ENCODE measurements at regions not wholly inside any gene's neighbourhood (a gene's known extent, or its start where the extent isn't known, plus 50 kb on each side); places are given as distances from the start of the nearest gene placed in this dataset.

DNA sequence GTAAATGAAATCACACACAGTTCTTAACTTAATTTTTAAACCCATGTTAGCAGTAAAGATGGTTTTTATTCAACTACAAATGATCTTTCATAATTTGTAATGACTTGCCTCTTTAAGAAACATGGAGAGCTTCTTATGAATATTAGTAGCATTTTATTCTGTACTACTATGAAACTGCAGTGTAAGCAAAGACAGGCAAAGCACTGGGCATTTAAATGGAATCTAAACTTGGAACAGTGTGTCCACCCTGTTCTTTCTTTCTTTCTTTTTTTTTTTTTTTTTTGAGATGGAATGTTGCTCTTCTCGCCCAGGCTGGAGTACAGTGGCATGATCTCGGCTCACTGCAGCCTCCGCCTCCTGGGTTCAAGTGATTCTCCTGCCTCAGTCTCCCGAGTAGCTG lies 740.4 kb upstream of the IGFBP3 start:
- Histone ChIP-seq H3K9me3 (ENCODE audit: control insufficient read depth in 2 of 2, low read length in 2 of 2) (no peaks in the 10 kb centered on the region), H3K4me1 (ENCODE audit: control insufficient read depth, insufficient read depth, low read length, poor library complexity, severe bottlenecking) (no peaks in the 10 kb centered on the region), H3K36me3 (ENCODE audit: control insufficient read depth, insufficient read depth, low read length) (no peaks in the 10 kb centered on the region), H3K4me3 (ENCODE audit: low read depth, low read length) (no peak overlapping the region), H3K27ac (ENCODE audit: insufficient read depth, low read length, poor library complexity, severe bottlenecking) (no peak overlapping the region), H3K27me3 (ENCODE audit: control insufficient read depth, insufficient read depth, low read length) (no peaks in the 10 kb centered on the region)
- Mint-ChIP-seq H3K27me3 (no peaks in the 10 kb centered on the region), H3K4me3 (no peak overlapping the region), H3K4me1 (no peaks in the 10 kb centered on the region), H3K9me3 (peaks cover 2 to 9% (median 4%) of the 10 kb centered on the region in 7 donors), H3K27ac (no peak overlapping the region), H3K36me3 (no peaks in the 10 kb centered on the region)
- DNase-seq (no peak), ATAC-seq (ENCODE audit: low read depth in 2 of 2) (no peak)

DNA sequence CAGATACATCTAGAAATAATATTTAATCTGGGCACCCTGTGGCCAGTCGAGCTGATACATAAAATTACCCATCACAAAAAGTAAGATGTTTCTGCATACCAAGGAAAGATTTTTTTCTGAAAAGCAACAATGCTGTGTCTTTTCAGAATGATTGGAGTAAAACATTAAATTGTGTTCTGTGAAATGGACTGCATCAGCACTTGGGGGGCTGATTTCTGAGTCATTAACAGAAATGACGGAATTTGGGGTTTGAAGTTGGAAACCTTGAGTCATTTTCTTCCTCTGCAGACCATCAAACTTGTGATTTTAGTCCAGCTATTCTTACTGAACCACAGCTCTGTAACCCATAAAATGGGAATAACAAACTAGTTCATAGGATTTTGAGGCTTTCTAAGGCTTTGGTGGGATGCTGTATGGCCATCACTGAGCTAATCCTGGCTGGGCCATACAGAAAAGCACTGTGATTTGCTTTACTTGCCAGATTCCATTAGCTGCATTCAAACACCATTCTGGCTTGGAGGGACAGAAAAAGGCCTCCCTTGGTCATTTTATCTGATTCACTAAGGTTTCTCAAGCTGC lies 739.4 kb upstream of the IGFBP3 start:
- Mint-ChIP-seq H3K36me3 (no peaks in the 10 kb centered on the region), H3K4me1 (no peaks in the 10 kb centered on the region), H3K4me3 (no peak overlapping the region)

DNA sequence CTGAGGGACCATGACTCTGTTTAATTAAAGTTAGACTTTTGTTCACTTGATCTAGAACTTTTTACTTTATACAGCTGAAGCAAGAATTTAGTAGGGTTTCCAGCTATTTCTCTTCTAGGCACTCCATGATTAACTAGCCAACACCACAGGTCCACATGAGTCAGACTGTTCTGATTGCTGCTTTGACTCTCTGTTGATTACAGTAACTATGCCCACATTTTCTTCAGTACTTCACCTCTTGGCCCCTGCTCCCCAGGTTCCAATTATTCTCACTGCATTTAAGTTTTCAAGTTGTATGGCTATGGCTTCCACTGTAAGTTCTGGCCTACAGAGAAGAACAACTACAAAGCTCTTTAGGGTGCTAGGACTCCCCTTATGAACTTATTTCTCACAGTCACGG lies 737.2 kb upstream of the IGFBP3 start:
- Histone ChIP-seq H3K36me3 (ENCODE audit: control insufficient read depth, insufficient read depth, low read length) (no peaks in the 10 kb centered on the region), H3K27ac (ENCODE audit: insufficient read depth, low read length, poor library complexity, severe bottlenecking) (no peak overlapping the region), H3K27me3 (ENCODE audit: control insufficient read depth, insufficient read depth, low read length) (no peaks in the 10 kb centered on the region), H3K4me1 (ENCODE audit: control insufficient read depth, insufficient read depth, low read length, poor library complexity, severe bottlenecking) (no peaks in the 10 kb centered on the region), H3K4me3 (ENCODE audit: low read depth, low read length) (no peak overlapping the region), H3K9me3 (ENCODE audit: control insufficient read depth in 2 of 2, low read length in 2 of 2) (no peaks in the 10 kb centered on the region)
- Mint-ChIP-seq H3K36me3 (no peaks in the 10 kb centered on the region), H3K27ac (no peak overlapping the region), H3K4me1 (no peaks in the 10 kb centered on the region), H3K27me3 (no peaks in the 10 kb centered on the region), H3K4me3 (no peak overlapping the region), H3K9me3 (peaks cover 2 to 9% (median 4%) of the 10 kb centered on the region in 7 donors)
- ATAC-seq (ENCODE audit: low read depth in 2 of 2), result no peak
- no peak for DNase-seq

More for the DNA sequence above, 739.4 kb upstream of the IGFBP3 start:
- Histone ChIP-seq H3K9me3 (ENCODE audit: control insufficient read depth in 2 of 2, low read length in 2 of 2) (no peaks in the 10 kb centered on the region), H3K4me1 (ENCODE audit: control insufficient read depth, insufficient read depth, low read length, poor library complexity, severe bottlenecking) (no peaks in the 10 kb centered on the region), H3K27me3 (ENCODE audit: control insufficient read depth, insufficient read depth, low read length) (no peaks in the 10 kb centered on the region), H3K27ac (ENCODE audit: insufficient read depth, low read length, poor library complexity, severe bottlenecking) (no peak overlapping the region), H3K4me3 (ENCODE audit: low read depth, low read length) (no peak overlapping the region), H3K36me3 (ENCODE audit: control insufficient read depth, insufficient read depth, low read length) (no peaks in the 10 kb centered on the region)
- no peak for DNase-seq
- no peak for ATAC-seq (ENCODE audit: low read depth in 2 of 2)
- Mint-ChIP-seq H3K9me3 (peaks cover 2 to 9% (median 4%) of the 10 kb centered on the region in 7 donors), H3K27me3 (no peaks in the 10 kb centered on the region), H3K27ac (no peak overlapping the region)

DNA sequence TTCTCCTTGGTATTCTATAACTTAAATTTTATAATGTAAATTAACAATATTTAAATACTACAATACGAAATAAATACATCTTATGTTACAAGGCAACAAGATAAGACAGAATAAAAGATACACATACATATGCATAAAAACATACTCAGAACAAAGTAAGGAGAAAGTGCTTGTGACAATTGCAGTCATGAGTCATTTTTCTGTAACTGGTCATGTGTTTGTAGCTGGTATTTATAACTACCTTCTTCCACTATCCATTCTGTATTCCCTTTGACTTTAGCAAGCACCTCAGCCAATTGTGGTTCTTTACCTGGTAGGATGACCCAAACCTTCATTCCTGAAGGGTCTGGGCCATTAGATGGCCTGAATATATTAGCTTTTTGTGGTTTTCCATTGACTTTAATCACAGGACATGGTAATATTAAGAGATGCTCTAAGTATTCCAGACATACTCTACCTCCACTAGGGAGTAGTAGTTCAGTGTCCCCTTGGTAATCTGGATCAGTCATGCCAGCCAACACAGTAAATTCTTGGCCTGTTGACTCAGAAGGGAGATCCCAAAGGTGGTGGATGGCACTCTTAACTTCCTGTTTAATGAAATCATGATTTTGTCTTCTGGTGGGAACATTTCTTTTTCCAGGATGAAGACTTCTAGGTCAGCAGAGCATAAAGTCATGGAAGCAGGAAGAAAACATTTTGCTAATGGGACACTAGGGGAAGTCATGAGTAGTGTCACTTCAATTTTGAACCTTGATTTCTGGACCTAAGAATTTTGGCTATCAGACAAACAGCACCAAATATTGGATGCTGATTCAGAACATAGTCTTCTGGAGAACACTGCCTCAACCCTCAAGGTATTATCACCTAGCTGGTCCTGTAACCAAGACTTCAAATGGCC lies 733.7 kb upstream of the IGFBP3 start:
- no peaks in the 10 kb centered on the region for H3K27me3 ChIP-seq (ENCODE audit: control insufficient read depth, insufficient read depth, low read length)
- peaks cover 0 to 14% (median 7%) of the 10 kb centered on the region in 7 donors for H3K9me3 Mint-ChIP-seq
- no peaks in the 10 kb centered on the region for H3K36me3 Mint-ChIP-seq
- no peak overlapping the region for H3K27ac Mint-ChIP-seq
- H3K4me1 Mint-ChIP-seq, result no peaks in the 10 kb centered on the region
- H3K4me3 Mint-ChIP-seq, result no peak overlapping the region
- H3K27ac ChIP-seq (ENCODE audit: insufficient read depth, low read length, poor library complexity, severe bottlenecking), result no peak overlapping the region
- no peaks in the 10 kb centered on the region for H3K36me3 ChIP-seq (ENCODE audit: control insufficient read depth, insufficient read depth, low read length)
- H3K9me3 ChIP-seq (ENCODE audit: control insufficient read depth in 2 of 2, low read length in 2 of 2), result no peaks in the 10 kb centered on the region
- no peaks in the 10 kb centered on the region for H3K4me1 ChIP-seq (ENCODE audit: control insufficient read depth, insufficient read depth, low read length, poor library complexity, severe bottlenecking)
- no peaks in the 10 kb centered on the region for H3K27me3 Mint-ChIP-seq
- H3K4me3 ChIP-seq (ENCODE audit: low read depth, low read length), result no peak overlapping the region
- DNase-seq (no peak), ATAC-seq (ENCODE audit: low read depth in 2 of 2) (no peak)

DNA sequence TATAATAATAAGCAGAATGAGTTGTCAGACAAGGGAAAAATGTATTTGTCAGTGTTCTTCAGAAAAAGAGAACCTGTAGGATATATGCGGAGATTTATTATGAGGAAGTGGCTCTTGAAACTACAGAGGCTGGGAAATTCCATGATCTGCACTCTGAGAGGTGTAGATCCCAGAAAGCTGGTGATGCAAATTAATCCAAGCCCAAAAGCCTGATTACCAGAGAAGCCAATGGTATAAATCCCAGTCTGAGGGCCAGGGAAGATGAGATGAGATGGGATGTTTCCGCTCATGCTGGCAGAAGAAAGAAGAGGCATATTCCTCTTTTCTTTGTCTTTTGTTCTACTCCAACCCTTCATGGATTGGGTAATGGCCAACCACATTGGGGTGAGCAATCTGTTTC lies 732.8 kb upstream of the IGFBP3 start:
- Mint-ChIP-seq H3K4me3 (no peak overlapping the region), H3K36me3 (no peaks in the 10 kb centered on the region), H3K9me3 (peaks cover 0 to 14% (median 7%) of the 10 kb centered on the region in 7 donors), H3K27me3 (no peaks in the 10 kb centered on the region), H3K27ac (no peak overlapping the region), H3K4me1 (no peaks in the 10 kb centered on the region)
- H3K27me3 ChIP-seq (ENCODE audit: control insufficient read depth, insufficient read depth, low read length), result no peaks in the 10 kb centered on the region
- DNase-seq (no peak), ATAC-seq (ENCODE audit: low read depth in 2 of 2) (no peak)
- no peak overlapping the region for H3K27ac ChIP-seq (ENCODE audit: insufficient read depth, low read length, poor library complexity, severe bottlenecking)
- no peaks in the 10 kb centered on the region for H3K9me3 ChIP-seq (ENCODE audit: control insufficient read depth in 2 of 2, low read length in 2 of 2)
- no peaks in the 10 kb centered on the region for H3K36me3 ChIP-seq (ENCODE audit: control insufficient read depth, insufficient read depth, low read length)
- H3K4me1 ChIP-seq (ENCODE audit: control insufficient read depth, insufficient read depth, low read length, poor library complexity, severe bottlenecking), result no peaks in the 10 kb centered on the region
- H3K4me3 ChIP-seq (ENCODE audit: low read depth, low read length), result no peak overlapping the region

DNA sequence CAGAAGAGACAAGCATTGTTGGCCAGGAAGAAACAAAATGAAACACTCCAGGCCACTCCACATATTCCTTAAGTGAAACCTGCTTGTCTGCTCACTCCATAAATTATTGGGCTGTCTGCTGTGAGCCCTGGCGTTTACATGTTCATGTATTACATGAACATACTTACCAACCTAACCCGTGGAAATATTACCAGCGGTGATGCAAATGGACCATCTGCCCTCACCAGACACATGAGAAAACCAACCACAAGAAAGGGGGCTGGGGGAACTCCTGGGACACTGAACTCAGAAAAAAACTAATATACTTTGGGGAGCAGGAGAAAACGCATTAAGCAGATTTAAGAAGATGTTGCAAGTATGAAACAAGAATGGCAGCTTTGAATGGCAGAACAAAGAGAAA lies 731.2 kb upstream of the IGFBP3 start:
- ATAC-seq (ENCODE audit: low read depth in 2 of 2) (no peak), DNase-seq (no peak)
- Histone ChIP-seq H3K4me1 (ENCODE audit: control insufficient read depth, insufficient read depth, low read length, poor library complexity, severe bottlenecking) (no peaks in the 10 kb centered on the region), H3K27ac (ENCODE audit: insufficient read depth, low read length, poor library complexity, severe bottlenecking) (no peak overlapping the region), H3K36me3 (ENCODE audit: control insufficient read depth, insufficient read depth, low read length) (no peaks in the 10 kb centered on the region), H3K9me3 (ENCODE audit: control insufficient read depth in 2 of 2, low read length in 2 of 2) (no peaks in the 10 kb centered on the region), H3K4me3 (ENCODE audit: low read depth, low read length) (no peak overlapping the region), H3K27me3 (ENCODE audit: control insufficient read depth, insufficient read depth, low read length) (no peaks in the 10 kb centered on the region)
- H3K36me3 Mint-ChIP-seq, result no peaks in the 10 kb centered on the region
- H3K4me1 Mint-ChIP-seq, result no peaks in the 10 kb centered on the region
- no peaks in the 10 kb centered on the region for H3K27me3 Mint-ChIP-seq
- H3K27ac Mint-ChIP-seq, result no peak overlapping the region
- H3K4me3 Mint-ChIP-seq, result no peak overlapping the region
- H3K9me3 Mint-ChIP-seq, result peaks cover 0 to 16% (median 5%) of the 10 kb centered on the region in 7 donors

DNA sequence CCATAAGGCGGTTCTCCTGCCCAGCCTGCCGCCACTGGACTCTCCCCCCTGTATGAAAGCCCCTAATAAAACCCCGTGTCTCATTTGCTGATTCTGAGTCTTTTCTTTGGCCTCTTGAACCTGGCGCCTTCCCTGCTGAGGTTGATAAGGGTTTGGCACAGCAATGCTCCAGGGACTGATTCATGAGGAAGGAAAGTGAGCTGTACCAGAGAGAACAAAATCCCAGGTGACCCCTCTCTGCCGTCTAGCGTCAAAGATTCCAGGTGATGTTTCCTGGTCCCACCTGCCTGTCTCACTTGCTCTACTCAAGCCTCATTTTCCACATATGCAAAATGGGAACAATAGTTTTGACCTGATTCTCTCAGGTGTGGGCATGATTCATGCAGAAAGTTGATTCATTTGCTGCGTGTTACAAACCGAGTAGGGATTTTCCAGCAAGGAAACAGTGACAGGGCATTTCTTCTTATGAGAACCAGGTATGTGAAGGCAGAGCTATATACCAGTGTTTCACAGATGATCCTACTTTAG lies 730.6 kb upstream of the IGFBP3 start:
- ATAC-seq (ENCODE audit: low read depth in 2 of 2), result no peak
- no peaks in the 10 kb centered on the region for H3K4me1 ChIP-seq (ENCODE audit: control insufficient read depth, insufficient read depth, low read length, poor library complexity, severe bottlenecking)
- DNase-seq, result no peak
- no peak overlapping the region for H3K4me3 Mint-ChIP-seq
- H3K9me3 Mint-ChIP-seq, result peaks cover 0 to 14% (median 5%) of the 10 kb centered on the region in 7 donors
- no peak overlapping the region for H3K27ac Mint-ChIP-seq
- H3K4me3 ChIP-seq (ENCODE audit: low read depth, low read length), result no peak overlapping the region
- no peak overlapping the region for H3K27ac ChIP-seq (ENCODE audit: insufficient read depth, low read length, poor library complexity, severe bottlenecking)
- no peaks in the 10 kb centered on the region for H3K9me3 ChIP-seq (ENCODE audit: control insufficient read depth in 2 of 2, low read length in 2 of 2)
- no peaks in the 10 kb centered on the region for H3K36me3 Mint-ChIP-seq
- H3K36me3 ChIP-seq (ENCODE audit: control insufficient read depth, insufficient read depth, low read length), result no peaks in the 10 kb centered on the region
- H3K27me3 ChIP-seq (ENCODE audit: control insufficient read depth, insufficient read depth, low read length), result no peaks in the 10 kb centered on the region
- no peaks in the 10 kb centered on the region for H3K4me1 Mint-ChIP-seq
- no peaks in the 10 kb centered on the region for H3K27me3 Mint-ChIP-seq
